Trophoblast cell (in vitro differentiated cells and primary cell): ENCODE measurements at regions not wholly inside any gene's neighbourhood (a gene's known extent, or its start where the extent isn't known, plus 50 kb on each side); places are given as distances from the start of the nearest gene placed in this dataset.

Experiments used
- DNase-seq, 2 donors: peaks; one replicate each; pipeline ENCODE4 v3.0.0-alpha.2; 2016
- H2AFZ ChIP-seq: 2 replicates; pipeline ENCODE4 v1.6.1; 2013; ENCODE audit warnings: low read length, moderate library complexity, mild to moderate bottlenecking; ENCODE audit not compliant: insufficient read depth, poor library complexity
- H2AK5ac ChIP-seq: 2 replicates; pipeline ENCODE4 v1.6.1; 2013; ENCODE audit warnings: mild to moderate bottlenecking, low read length
- H2BK120ac ChIP-seq: 2 replicates; pipeline ENCODE4 v1.6.1; 2013; ENCODE audit warnings: low read length, mild to moderate bottlenecking, moderate library complexity; ENCODE audit not compliant: insufficient read depth, poor library complexity
- H2BK12ac ChIP-seq: 2 replicates; pipeline ENCODE4 v1.6.1; 2013; ENCODE audit warnings: mild to moderate bottlenecking, low read length, moderate library complexity
- H2BK5ac ChIP-seq: 2 replicates; pipeline ENCODE4 v1.6.1; 2013; ENCODE audit warnings: low read length, low read depth, moderate library complexity, mild to moderate bottlenecking; ENCODE audit not compliant: poor library complexity
- H3K14ac ChIP-seq: 2 replicates; pipeline ENCODE4 v1.6.1; 2013; ENCODE audit warnings: mild to moderate bottlenecking, low read length
- H3K18ac ChIP-seq: 2 replicates; pipeline ENCODE4 v1.6.1; 2013; ENCODE audit warnings: mild to moderate bottlenecking, low read length
- H3K23ac ChIP-seq: 2 replicates; pipeline ENCODE4 v1.6.1; 2013; ENCODE audit warnings: low read length
- H3K27ac ChIP-seq: 2 replicates; pipeline ENCODE4 v1.5.1; 2013; ENCODE audit warnings: low read depth, mild to moderate bottlenecking, inconsistent platforms, low read length, moderate library complexity
- H3K27me3 ChIP-seq: 2 replicates; pipeline ENCODE4 v1.6.1; 2013; ENCODE audit warnings: inconsistent platforms, mild to moderate bottlenecking, low read length, moderate library complexity; ENCODE audit not compliant: insufficient read depth
- H3K36me3 ChIP-seq, 2 experiments: 1 replicate in 1 of 2; 2 replicates in 1 of 2; pipeline ENCODE4 v1.6.1; 2013; ENCODE audit warnings: low read length in 2 of 2, mild to moderate bottlenecking in 2 of 2, moderate library complexity in 1 of 2; ENCODE audit not compliant: insufficient read depth in 2 of 2, control insufficient read depth in 1 of 2
- H3K4ac ChIP-seq: 2 replicates; pipeline ENCODE4 v1.6.1; 2013; ENCODE audit warnings: low read depth, mild to moderate bottlenecking, low read length, moderate library complexity
- H3K4me1 ChIP-seq, 2 experiments: 1 replicate in 1 of 2; 2 replicates in 1 of 2; pipeline ENCODE4 v1.6.1; 2013; ENCODE audit warnings: low read length in 2 of 2, mild to moderate bottlenecking in 2 of 2, moderate library complexity in 1 of 2; ENCODE audit not compliant: insufficient read depth in 2 of 2, control insufficient read depth in 1 of 2
- H3K4me2 ChIP-seq: 2 replicates; pipeline ENCODE4 v1.6.1; 2013; ENCODE audit warnings: inconsistent platforms, mild to moderate bottlenecking, low read length, moderate library complexity
- H3K4me3 ChIP-seq: 2 replicates; pipeline ENCODE4 v1.5.1; 2013; ENCODE audit warnings: mild to moderate bottlenecking, low read depth, low read length, inconsistent platforms
- H3K79me1 ChIP-seq: one replicate; pipeline ENCODE4 v1.6.1; 2013; ENCODE audit warnings: low read length
- H3K79me2 ChIP-seq: 2 replicates; pipeline ENCODE4 v1.6.1; 2013; ENCODE audit warnings: low read length, mild to moderate bottlenecking; ENCODE audit not compliant: control insufficient read depth, insufficient read depth, poor library complexity
- H3K9ac ChIP-seq: 2 replicates; pipeline ENCODE4 v1.6.1; 2013; ENCODE audit warnings: mild to moderate bottlenecking, low read length
- H3K9me3 ChIP-seq: 2 replicates; pipeline ENCODE4 v1.6.1; 2013; ENCODE audit warnings: low read depth, mild to moderate bottlenecking, control low read depth, inconsistent platforms, low read length; ENCODE audit not compliant: insufficient read depth
- H4K12ac ChIP-seq: 2 replicates; pipeline ENCODE4 v1.6.1; 2013; ENCODE audit warnings: low read depth, mild to moderate bottlenecking, low read length, moderate library complexity
- H4K8ac ChIP-seq: 2 replicates; pipeline ENCODE4 v1.6.1; 2013; ENCODE audit warnings: low read depth, mild to moderate bottlenecking, low read length, moderate library complexity
- H4K91ac ChIP-seq: one replicate; pipeline ENCODE4 v1.6.1; 2013; ENCODE audit warnings: low read depth, mild to moderate bottlenecking, low read length, moderate library complexity
- WGBS: extraction: QIAGEN DNeasy Blood & Tissue Kit; methylation state at CpG from one replicate; pipeline ENCODE4 v1.1.7; 2013; ENCODE audit warnings: missing lambda C conversion rate; ENCODE audit not compliant: insufficient read length, insufficient coverage; ENCODE audit errors: extremely low coverage; 5-methylcytosine and 5-hydroxymethylcytosine counted together

GRCh38 chr13:70945506-70945905 lies 837.3 kb upstream of the KLHL1 start:
- H3K14ac ChIP-seq, result no peak overlapping the region
- no peaks in the 10 kb centered on the region for H3K4me1 ChIP-seq
- no peaks in the 10 kb centered on the region for H3K36me3 ChIP-seq
- H3K4me3 ChIP-seq, result no peak overlapping the region
- no peak overlapping the region for H2AK5ac ChIP-seq
- no peak overlapping the region for H2AFZ ChIP-seq
- H3K23ac ChIP-seq, result no peak overlapping the region
- no peak overlapping the region for H3K4me2 ChIP-seq
- H2BK12ac ChIP-seq, result no peak overlapping the region
- H3K27ac ChIP-seq, result no peak overlapping the region
- no peak overlapping the region for H4K91ac ChIP-seq
- no peaks in the 10 kb centered on the region for H3K79me2 ChIP-seq
- no peaks in the 10 kb centered on the region for H3K79me1 ChIP-seq
- WGBS, result no CpG with 5 or more reads among the region's 2 CpGs
- DNase-seq, result no peak
- H3K4ac ChIP-seq, result no peak overlapping the region
- H2BK5ac ChIP-seq, result no peak overlapping the region
- H4K12ac ChIP-seq, result no peak overlapping the region
- no peak overlapping the region for H3K18ac ChIP-seq
- H3K9ac ChIP-seq, result no peak overlapping the region
- no peak overlapping the region for H2BK120ac ChIP-seq
- H3K9me3 ChIP-seq, result no peaks in the 10 kb centered on the region
- H3K27me3 ChIP-seq, result no peaks in the 10 kb centered on the region
- no peak overlapping the region for H4K8ac ChIP-seq

DNA sequence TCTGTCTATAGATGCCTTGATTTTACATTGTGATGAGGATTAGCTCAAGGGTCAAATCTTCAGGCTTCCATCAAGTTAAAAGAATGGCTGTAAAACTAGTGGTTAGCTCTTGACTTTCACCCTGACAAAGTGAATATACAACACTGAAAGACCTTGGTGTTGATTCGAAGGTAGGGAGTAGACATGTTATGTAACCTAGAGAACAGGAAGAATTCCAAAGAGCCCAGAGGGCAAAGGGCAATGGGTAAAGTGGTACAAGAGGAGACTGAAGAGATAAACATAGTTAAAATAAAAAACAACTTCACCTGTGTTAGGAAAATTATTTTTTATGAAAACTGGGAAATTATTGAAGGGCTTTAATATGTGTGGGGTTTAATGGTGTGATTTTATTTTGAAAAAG lies 833.2 kb upstream of the KLHL1 start:
- H3K18ac ChIP-seq, result no peak overlapping the region
- no peak overlapping the region for H3K27ac ChIP-seq
- no peak overlapping the region for H4K8ac ChIP-seq
- H3K4me1 ChIP-seq, result no peaks in the 10 kb centered on the region
- no peaks in the 10 kb centered on the region for H3K79me2 ChIP-seq
- H2AK5ac ChIP-seq, result no peak overlapping the region
- H3K79me1 ChIP-seq, result no peaks in the 10 kb centered on the region
- H2AFZ ChIP-seq, result no peak overlapping the region
- H3K4ac ChIP-seq, result no peak overlapping the region
- H3K14ac ChIP-seq, result no peak overlapping the region
- no peak overlapping the region for H2BK5ac ChIP-seq
- H3K4me2 ChIP-seq, result no peak overlapping the region
- no peak overlapping the region for H3K23ac ChIP-seq
- no peak overlapping the region for H3K9ac ChIP-seq
- H3K36me3 ChIP-seq, result no peaks in the 10 kb centered on the region
- H4K91ac ChIP-seq, result no peak overlapping the region
- H2BK120ac ChIP-seq, result no peak overlapping the region
- no peaks in the 10 kb centered on the region for H3K9me3 ChIP-seq
- no CpG with 5 or more reads among the region's 1 CpG for WGBS
- no peak overlapping the region for H4K12ac ChIP-seq
- no peaks in the 10 kb centered on the region for H3K27me3 ChIP-seq
- no peak overlapping the region for H3K4me3 ChIP-seq
- no peak for DNase-seq
- no peak overlapping the region for H2BK12ac ChIP-seq

GRCh38 chr13:70938462-70938861 lies 830.2 kb upstream of the KLHL1 start:
- Histone ChIP-seq H3K23ac (no peak overlapping the region), H3K14ac (no peak overlapping the region), H3K18ac (no peak overlapping the region), H2BK12ac (no peak overlapping the region), H3K9me3 (no peaks in the 10 kb centered on the region), H4K91ac (no peak overlapping the region), H3K9ac (no peak overlapping the region), H2BK120ac (no peak overlapping the region), H3K36me3 (no peaks in the 10 kb centered on the region), H4K12ac (no peak overlapping the region), H3K79me1 (no peaks in the 10 kb centered on the region), H3K79me2 (no peaks in the 10 kb centered on the region), H2AK5ac (no peak overlapping the region), H3K4me1 (no peaks in the 10 kb centered on the region), H3K4me2 (no peak overlapping the region), H4K8ac (no peak overlapping the region), H3K27me3 (no peaks in the 10 kb centered on the region), H3K4me3 (no peak overlapping the region), H2AFZ (no peak overlapping the region), H3K4ac (no peak overlapping the region), H2BK5ac (no peak overlapping the region), H3K27ac (no peak overlapping the region)
- no CpG with 5 or more reads among the region's 1 CpG for WGBS
- no peak for DNase-seq

DNA sequence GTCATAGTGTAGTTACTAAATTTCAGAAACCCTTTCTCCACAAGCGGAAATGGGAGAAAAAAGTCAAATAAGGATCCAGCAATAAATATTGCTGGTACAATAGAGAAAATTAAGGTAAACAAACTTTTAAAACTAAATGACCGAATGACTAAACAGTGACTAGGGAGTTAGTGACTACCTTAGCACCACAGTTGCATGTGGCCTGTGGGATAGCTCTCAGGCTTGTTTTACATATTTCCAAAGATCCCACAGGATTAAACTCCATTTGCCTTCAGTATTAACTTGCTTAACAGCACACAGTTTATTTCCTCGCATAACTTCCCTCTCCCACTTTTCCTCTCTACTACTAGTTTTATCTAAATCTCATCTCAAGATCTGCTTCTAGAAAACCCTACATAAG lies 824.3 kb upstream of the KLHL1 start:
- H3K4me1 ChIP-seq, result no peaks in the 10 kb centered on the region

More for the DNA sequence above, 824.3 kb upstream of the KLHL1 start:
- Histone ChIP-seq H3K9ac (no peak overlapping the region), H2AFZ (no peak overlapping the region), H3K27ac (no peak overlapping the region), H3K4ac (no peak overlapping the region), H3K4me3 (no peak overlapping the region), H3K18ac (no peak overlapping the region), H3K79me1 (no peaks in the 10 kb centered on the region), H2BK120ac (no peak overlapping the region), H3K79me2 (no peaks in the 10 kb centered on the region), H2BK12ac (no peak overlapping the region), H2BK5ac (no peak overlapping the region), H4K12ac (no peak overlapping the region), H3K23ac (no peak overlapping the region), H3K27me3 (no peaks in the 10 kb centered on the region), H3K14ac (no peak overlapping the region), H3K4me2 (no peak overlapping the region), H3K9me3 (no peaks in the 10 kb centered on the region), H2AK5ac (no peak overlapping the region), H3K36me3 (no peaks in the 10 kb centered on the region), H4K8ac (no peak overlapping the region), H4K91ac (no peak overlapping the region)
- WGBS, result 100% methylated on average over 1 of the region's 3 CpGs
- DNase-seq, result no peak
